ENCODE measurements at regions not wholly inside any gene's neighbourhood (a gene's known extent, or its start where the extent isn't known, plus 50 kb on each side); places are given as distances from the start of the nearest gene placed in this dataset.

GRCh38 chr12:25838007-25838406 lies 120.5 kb upstream of the RASSF8 start:
- TF ChIP-seq CTCF (IDR thresholded peaks at IDR 0.05; ENCODE audit: insufficient read depth, low read depth, low read length) (no peak), EZH2 (IDR thresholded peaks at IDR 0.05; ENCODE audit: insufficient read depth, low read length) (no peak)
